Osteocyte (in vitro differentiated cells): ENCODE measurements at regions not wholly inside any gene's neighbourhood (a gene's known extent, or its start where the extent isn't known, plus 50 kb on each side); places are given as distances from the start of the nearest gene placed in this dataset.

Source experiments
- DNase-seq: peaks from one replicate; pipeline ENCODE4 v3.0.0; 2021; ENCODE audit warnings: mixed read lengths; ENCODE audit not compliant: unreplicated experiment; ENCODE audit errors: extremely low spot score
- H3K27ac Mint-ChIP-seq: one replicate; pipeline ENCODE4 v1.8.0; 2021; ENCODE audit warnings: mild to moderate bottlenecking, mixed read lengths; ENCODE audit not compliant: unreplicated experiment
- H3K27me3 Mint-ChIP-seq: one replicate; pipeline ENCODE4 v1.8.0; 2021; ENCODE audit warnings: mixed read lengths; ENCODE audit not compliant: unreplicated experiment
- H3K36me3 Mint-ChIP-seq: one replicate; pipeline ENCODE4 v1.8.0; 2021; ENCODE audit warnings: mixed read lengths; ENCODE audit not compliant: unreplicated experiment
- H3K4me1 Mint-ChIP-seq: one replicate; pipeline ENCODE4 v1.8.0; 2021; ENCODE audit warnings: mixed read lengths; ENCODE audit not compliant: unreplicated experiment
- H3K4me3 Mint-ChIP-seq: one replicate; pipeline ENCODE4 v1.8.0; 2021; ENCODE audit warnings: mild to moderate bottlenecking, moderate library complexity, mixed read lengths; ENCODE audit not compliant: unreplicated experiment
- H3K9me3 Mint-ChIP-seq: one replicate; pipeline ENCODE4 v1.8.0; 2021; ENCODE audit warnings: mixed read lengths; ENCODE audit not compliant: unreplicated experiment
- TF ChIP-seq, protein P1 (sequence below): fragments of 200-600 bp; sonication (generic); IDR thresholded peaks from 2 replicates; pipeline ENCODE4 v1.5.0; 2021; ENCODE audit warnings: antibody characterized with exemption, mild to moderate bottlenecking, moderate library complexity

- Mint-ChIP-seq H3K27ac (no peak overlapping the region), H3K9me3 (peaks cover 27% of the 10 kb centered on the region), H3K27me3 (no peaks in the 10 kb centered on the region), H3K4me3 (no peak overlapping the region), H3K36me3 (no peaks in the 10 kb centered on the region), H3K4me1 (no peaks in the 10 kb centered on the region)
- TF ChIP-seq, protein P1, sequence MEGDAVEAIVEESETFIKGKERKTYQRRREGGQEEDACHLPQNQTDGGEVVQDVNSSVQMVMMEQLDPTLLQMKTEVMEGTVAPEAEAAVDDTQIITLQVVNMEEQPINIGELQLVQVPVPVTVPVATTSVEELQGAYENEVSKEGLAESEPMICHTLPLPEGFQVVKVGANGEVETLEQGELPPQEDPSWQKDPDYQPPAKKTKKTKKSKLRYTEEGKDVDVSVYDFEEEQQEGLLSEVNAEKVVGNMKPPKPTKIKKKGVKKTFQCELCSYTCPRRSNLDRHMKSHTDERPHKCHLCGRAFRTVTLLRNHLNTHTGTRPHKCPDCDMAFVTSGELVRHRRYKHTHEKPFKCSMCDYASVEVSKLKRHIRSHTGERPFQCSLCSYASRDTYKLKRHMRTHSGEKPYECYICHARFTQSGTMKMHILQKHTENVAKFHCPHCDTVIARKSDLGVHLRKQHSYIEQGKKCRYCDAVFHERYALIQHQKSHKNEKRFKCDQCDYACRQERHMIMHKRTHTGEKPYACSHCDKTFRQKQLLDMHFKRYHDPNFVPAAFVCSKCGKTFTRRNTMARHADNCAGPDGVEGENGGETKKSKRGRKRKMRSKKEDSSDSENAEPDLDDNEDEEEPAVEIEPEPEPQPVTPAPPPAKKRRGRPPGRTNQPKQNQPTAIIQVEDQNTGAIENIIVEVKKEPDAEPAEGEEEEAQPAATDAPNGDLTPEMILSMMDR, result no peak
- DNase-seq, result peak; percentile 10
Observed at GRCh38 chr2:186984481-186984880, 135.5 kb upstream of the ZSWIM2 start.

DNA sequence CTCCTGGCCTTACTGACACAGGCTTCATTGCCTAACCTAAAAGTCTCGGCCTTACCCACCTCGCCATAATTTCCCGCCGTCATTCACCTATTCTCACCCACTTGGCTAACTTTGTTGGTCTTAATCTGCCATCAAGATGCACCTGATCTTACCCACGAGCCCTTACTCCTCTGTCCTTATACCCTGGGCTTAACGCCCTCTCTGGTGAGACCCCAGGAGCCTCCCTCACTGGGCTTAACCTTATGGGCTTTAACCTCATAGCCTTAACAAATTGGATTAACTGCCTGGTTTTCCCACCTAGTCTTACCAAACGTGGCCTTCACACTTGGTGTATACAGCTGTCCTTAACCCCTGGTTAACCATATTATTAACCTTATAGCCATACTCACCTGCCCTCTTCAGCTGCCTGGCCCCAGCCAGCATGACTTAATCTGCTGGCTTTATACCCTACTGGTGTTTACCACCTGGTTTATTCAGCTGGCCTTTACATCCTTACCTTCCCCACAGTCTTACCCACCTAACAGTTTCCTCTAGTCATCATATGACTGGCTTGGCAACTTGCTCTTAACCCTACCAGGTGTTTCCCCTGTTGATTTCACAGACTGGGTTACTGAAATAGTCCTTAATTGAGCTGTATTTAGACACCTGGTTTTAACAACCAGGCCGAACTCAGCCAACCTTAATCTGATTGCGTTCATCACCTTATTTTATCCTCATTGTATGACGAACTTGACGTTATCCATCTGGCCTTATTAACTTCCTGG is 132.0 kb upstream of the ZSWIM2 start:
- no peak for DNase-seq
- TF ChIP-seq, protein P1, result no peak
- no peak overlapping the region for H3K27ac Mint-ChIP-seq
- no peak overlapping the region for H3K4me3 Mint-ChIP-seq
- no peaks in the 10 kb centered on the region for H3K27me3 Mint-ChIP-seq
- H3K9me3 Mint-ChIP-seq, result no peaks in the 10 kb centered on the region
- H3K36me3 Mint-ChIP-seq, result no peaks in the 10 kb centered on the region
- no peaks in the 10 kb centered on the region for H3K4me1 Mint-ChIP-seq

DNA sequence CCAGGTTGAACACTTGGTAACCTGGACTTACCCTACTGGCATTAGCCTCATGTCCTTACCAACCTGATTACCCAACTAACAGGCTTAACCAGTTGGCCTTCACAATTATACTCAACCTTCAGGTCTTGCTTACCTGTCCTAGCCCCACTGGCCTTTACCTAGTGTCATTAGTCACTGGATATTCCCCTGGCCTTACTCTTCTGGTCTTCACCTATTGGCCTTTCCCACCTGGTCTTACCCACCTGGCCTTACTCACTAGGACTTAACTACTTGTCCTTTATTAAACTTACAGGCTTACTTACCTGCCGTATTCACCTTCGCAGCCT is 131.1 kb upstream of the ZSWIM2 start:
- TF ChIP-seq, protein P1, result no peak
- Mint-ChIP-seq H3K27ac (no peak overlapping the region), H3K4me3 (no peak overlapping the region), H3K36me3 (no peaks in the 10 kb centered on the region), H3K9me3 (no peaks in the 10 kb centered on the region), H3K27me3 (no peaks in the 10 kb centered on the region), H3K4me1 (no peaks in the 10 kb centered on the region)
- DNase-seq, result peak; percentile 13

GRCh38 chr2:186979439-186980116 is 130.6 kb upstream of the ZSWIM2 start:
- peak; percentile 44 for DNase-seq
- no peaks in the 10 kb centered on the region for H3K36me3 Mint-ChIP-seq
- no peaks in the 10 kb centered on the region for H3K9me3 Mint-ChIP-seq
- TF ChIP-seq, protein P1, result no peak
- no peak overlapping the region for H3K27ac Mint-ChIP-seq
- H3K4me3 Mint-ChIP-seq, result no peak overlapping the region
- H3K4me1 Mint-ChIP-seq, result no peaks in the 10 kb centered on the region
- no peaks in the 10 kb centered on the region for H3K27me3 Mint-ChIP-seq

DNA sequence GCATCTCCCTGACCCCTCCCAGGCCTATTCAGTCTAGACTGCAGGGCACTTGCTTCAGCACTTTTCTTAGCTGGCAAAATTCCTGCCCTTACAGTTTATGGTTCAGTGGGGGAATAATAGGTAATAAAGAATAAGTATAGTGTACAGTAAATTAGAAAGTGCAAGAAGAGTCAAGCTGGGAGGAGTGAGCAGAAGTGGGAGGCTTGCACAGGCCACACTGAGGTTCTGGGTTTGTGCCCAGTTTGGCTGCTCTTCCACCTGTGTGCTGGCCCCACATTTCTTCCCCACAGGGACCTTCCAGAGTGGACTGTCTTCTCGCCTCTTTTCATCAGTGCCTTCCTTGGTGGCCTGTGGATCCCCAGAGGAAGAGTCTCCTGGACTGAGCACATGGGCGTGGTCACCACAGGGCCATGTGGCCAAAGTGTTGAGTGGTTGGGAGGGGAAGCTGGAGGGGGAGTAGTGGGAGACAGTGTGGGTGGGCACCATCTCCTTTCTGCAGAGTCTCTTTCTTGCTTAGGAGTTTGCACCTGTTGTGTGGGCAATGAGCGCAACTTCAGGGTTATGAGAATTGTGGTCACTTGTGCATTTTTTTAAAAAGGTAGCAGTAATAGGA is 128.6 kb upstream of the ZSWIM2 start:
- H3K27ac Mint-ChIP-seq, result no peak overlapping the region
- H3K9me3 Mint-ChIP-seq, result no peaks in the 10 kb centered on the region
- no peak overlapping the region for H3K4me3 Mint-ChIP-seq
- TF ChIP-seq, protein P1, result no peak
- no peaks in the 10 kb centered on the region for H3K27me3 Mint-ChIP-seq
- no peaks in the 10 kb centered on the region for H3K4me1 Mint-ChIP-seq
- no peaks in the 10 kb centered on the region for H3K36me3 Mint-ChIP-seq
- peak; percentile 53 for DNase-seq
